HG03565 (cell line): ENCODE measurements at regions not wholly inside any gene's neighbourhood (a gene's known extent, or its start where the extent isn't known, plus 50 kb on each side); places are given as distances from the start of the nearest gene placed in this dataset.
A peak's percentile ranks its signal among the peaks of the same experiment; 100 is the strongest.

ENCODE experiments used
- ATAC-seq: cut with Tn5 transposase; IDR thresholded peaks from one replicate; pipeline ENCODE4 v1.9.1; 2021; ENCODE audit warnings: mild to moderate bottlenecking, moderate library complexity; ENCODE audit not compliant: unreplicated experiment

GRCh38 chr7:125599387-125599786 is 669.8 kb upstream of the POT1 start:
- ATAC-seq: no peak

- ATAC-seq: no peak
Measured at GRCh38 chr7:125592331-125592730, 662.7 kb upstream of the POT1 start.

GRCh38 chr7:125573126-125573525 is 643.5 kb upstream of the POT1 start:
- ATAC-seq: no peak

- ATAC-seq: no peak
Measured at GRCh38 chr7:125572414-125572813, 642.8 kb upstream of the POT1 start.

- peak; percentile 99 for ATAC-seq
Measured at GRCh38 chr7:125568799-125569198, 639.2 kb upstream of the POT1 start.

- ATAC-seq: no peak
Measured at GRCh38 chr7:125567686-125568085, 638.1 kb upstream of the POT1 start.

- no peak for ATAC-seq
Measured at GRCh38 chr7:125563964-125564529, 634.4 kb upstream of the POT1 start.

GRCh38 chr7:125563557-125563956 is 633.9 kb upstream of the POT1 start:
- ATAC-seq: no peak

- no peak for ATAC-seq
Measured at GRCh38 chr7:125561006-125561405, 631.4 kb upstream of the POT1 start.

GRCh38 chr7:125559921-125560320 is 630.3 kb upstream of the POT1 start:
- ATAC-seq: no peak

- ATAC-seq: no peak
Measured at GRCh38 chr7:125555916-125556315, 626.3 kb upstream of the POT1 start.

- no peak for ATAC-seq
Measured at GRCh38 chr7:125551008-125551407, 621.4 kb upstream of the POT1 start.

- no peak for ATAC-seq
Measured at GRCh38 chr7:125547505-125547904, 617.9 kb upstream of the POT1 start.

GRCh38 chr7:125530553-125530952 is 600.9 kb upstream of the POT1 start:
- no peak for ATAC-seq

GRCh38 chr7:125529249-125529648 is 599.6 kb upstream of the POT1 start:
- no peak for ATAC-seq

GRCh38 chr7:125526958-125527357 is 597.3 kb upstream of the POT1 start:
- ATAC-seq: no peak

GRCh38 chr7:125526092-125526491 is 596.5 kb upstream of the POT1 start:
- no peak for ATAC-seq

- ATAC-seq: no peak
Measured at GRCh38 chr7:125516194-125516593, 586.6 kb upstream of the POT1 start.

GRCh38 chr7:125512373-125512772 is 582.7 kb upstream of the POT1 start:
- ATAC-seq: no peak

- no peak for ATAC-seq
Measured at GRCh38 chr7:125511310-125511709, 581.7 kb upstream of the POT1 start.

GRCh38 chr7:125506331-125506730 is 576.7 kb upstream of the POT1 start:
- no peak for ATAC-seq

GRCh38 chr7:125504848-125505247 is 575.2 kb upstream of the POT1 start:
- ATAC-seq: no peak

- ATAC-seq: no peak
Measured at GRCh38 chr7:125495997-125496396, 566.4 kb upstream of the POT1 start.
